KMS-11 (cell line): ENCODE measurements at regions not wholly inside any gene's neighbourhood (a gene's known extent, or its start where the extent isn't known, plus 50 kb on each side); places are given as distances from the start of the nearest gene placed in this dataset.

Experiments
- H2AFZ ChIP-seq: fragments of 200-600 bp; sonication (generic); 2 replicates; pipeline ENCODE4 v1.6.1; 2016; ENCODE audit warnings: antibody characterized with exemption, mixed run types, low read depth
- H3K27ac ChIP-seq: fragments of 200-600 bp; sonication (generic); 2 replicates; pipeline ENCODE4 v1.6.1; 2016; ENCODE audit warnings: mild to moderate bottlenecking, mixed run types
- H3K27me3 ChIP-seq: fragments of 200-600 bp; sonication (generic); 2 replicates; pipeline ENCODE4 v1.6.1; 2017; ENCODE audit warnings: mild to moderate bottlenecking, low read depth, mixed run types, moderate library complexity; ENCODE audit not compliant: insufficient read depth
- H3K36me3 ChIP-seq: fragments of 200-600 bp; sonication (generic); 2 replicates; pipeline ENCODE4 v1.6.1; 2017; ENCODE audit warnings: mild to moderate bottlenecking, mixed run types; ENCODE audit not compliant: insufficient read depth
- H3K4me1 ChIP-seq: fragments of 200-600 bp; sonication (generic); 2 replicates; pipeline ENCODE4 v1.6.1; 2016; ENCODE audit warnings: mild to moderate bottlenecking, low read depth, mixed run types; ENCODE audit not compliant: poor library complexity, severe bottlenecking
- H3K4me2 ChIP-seq: fragments of 200-600 bp; sonication (generic); 2 replicates; pipeline ENCODE4 v1.7.0; 2016; ENCODE audit warnings: mild to moderate bottlenecking, mixed run types
- H3K4me3 ChIP-seq: fragments of 200-600 bp; sonication (generic); IDR thresholded peaks from 2 replicates; pipeline ENCODE4 v1.6.1; 2017; ENCODE audit warnings: low read depth, low read length, mixed read lengths; ENCODE audit not compliant: insufficient read depth
- H3K79me2 ChIP-seq: fragments of 200-600 bp; sonication (generic); 2 replicates; pipeline ENCODE4 v1.6.1; 2016; ENCODE audit warnings: low read depth, mixed run types; ENCODE audit not compliant: insufficient read depth
- H3K9ac ChIP-seq: fragments of 200-600 bp; sonication (generic); 2 replicates; pipeline ENCODE4 v1.6.1; 2016; ENCODE audit warnings: mild to moderate bottlenecking, mixed run types
- H4K20me1 ChIP-seq: fragments of 200-600 bp; sonication (generic); 2 replicates; pipeline ENCODE4 v1.6.1; 2016; ENCODE audit warnings: mild to moderate bottlenecking, mixed run types; ENCODE audit not compliant: insufficient read depth
- TF ChIP-seq, protein P1 (sequence below): fragments of 200-600 bp; sonication (generic); conservative IDR thresholded peaks from 2 replicates; pipeline ENCODE4 v1.6.1; 2017; ENCODE audit warnings: low read depth, mild to moderate bottlenecking, antibody characterized with exemption, low read length, moderate library complexity, mixed read lengths

DNA sequence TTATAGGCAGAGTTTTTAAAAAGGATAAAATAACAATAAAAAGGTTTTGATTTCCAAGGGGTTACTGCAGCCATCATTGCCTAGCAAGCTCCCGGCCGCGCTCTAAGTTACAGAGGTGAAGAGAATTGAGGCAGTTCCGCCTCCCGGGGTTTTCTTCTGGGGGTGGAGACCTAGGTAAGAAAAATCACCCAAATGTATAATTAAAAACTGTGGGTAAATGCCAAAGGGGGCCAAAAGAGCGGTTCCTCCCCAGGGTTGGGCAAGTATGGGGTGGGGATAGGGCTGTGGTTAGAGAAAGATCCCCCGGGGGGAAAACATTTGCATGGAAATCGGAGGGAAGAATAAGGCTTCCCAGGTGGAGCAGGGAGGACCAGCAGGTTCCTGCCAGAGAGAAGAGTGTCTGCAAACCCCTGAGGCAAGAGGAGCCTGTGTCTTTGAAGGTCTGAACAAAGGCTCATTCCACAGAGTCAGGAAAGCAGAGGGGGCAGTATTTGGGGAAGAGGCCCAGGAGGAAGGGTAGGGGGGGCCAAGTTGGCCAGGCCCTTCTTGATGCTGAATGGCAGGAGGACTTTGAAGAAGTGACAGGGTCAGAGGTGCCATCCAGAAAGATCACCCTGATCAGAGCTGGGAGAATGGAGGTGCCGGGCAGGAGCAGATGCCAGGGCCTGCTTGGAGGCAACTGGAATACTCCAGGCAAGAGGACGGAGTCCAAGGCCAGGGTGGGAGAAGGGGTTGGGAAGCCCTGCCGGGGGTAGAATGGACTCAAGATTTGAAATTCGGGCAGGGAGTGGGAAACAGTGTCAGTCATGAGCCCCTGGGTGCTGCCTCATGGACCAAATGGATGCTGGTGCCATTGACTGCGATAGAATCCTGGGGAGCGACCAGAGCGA lies 152.9 kb upstream of the RGMA start:
- no peak overlapping the region for H2AFZ ChIP-seq
- TF ChIP-seq, protein P1, sequence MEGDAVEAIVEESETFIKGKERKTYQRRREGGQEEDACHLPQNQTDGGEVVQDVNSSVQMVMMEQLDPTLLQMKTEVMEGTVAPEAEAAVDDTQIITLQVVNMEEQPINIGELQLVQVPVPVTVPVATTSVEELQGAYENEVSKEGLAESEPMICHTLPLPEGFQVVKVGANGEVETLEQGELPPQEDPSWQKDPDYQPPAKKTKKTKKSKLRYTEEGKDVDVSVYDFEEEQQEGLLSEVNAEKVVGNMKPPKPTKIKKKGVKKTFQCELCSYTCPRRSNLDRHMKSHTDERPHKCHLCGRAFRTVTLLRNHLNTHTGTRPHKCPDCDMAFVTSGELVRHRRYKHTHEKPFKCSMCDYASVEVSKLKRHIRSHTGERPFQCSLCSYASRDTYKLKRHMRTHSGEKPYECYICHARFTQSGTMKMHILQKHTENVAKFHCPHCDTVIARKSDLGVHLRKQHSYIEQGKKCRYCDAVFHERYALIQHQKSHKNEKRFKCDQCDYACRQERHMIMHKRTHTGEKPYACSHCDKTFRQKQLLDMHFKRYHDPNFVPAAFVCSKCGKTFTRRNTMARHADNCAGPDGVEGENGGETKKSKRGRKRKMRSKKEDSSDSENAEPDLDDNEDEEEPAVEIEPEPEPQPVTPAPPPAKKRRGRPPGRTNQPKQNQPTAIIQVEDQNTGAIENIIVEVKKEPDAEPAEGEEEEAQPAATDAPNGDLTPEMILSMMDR, result no peak
- H3K27ac ChIP-seq, result no peak overlapping the region
- no peak overlapping the region for H3K4me2 ChIP-seq
- H3K36me3 ChIP-seq, result no peaks in the 10 kb centered on the region
- no peaks in the 10 kb centered on the region for H3K4me1 ChIP-seq
- H3K9ac ChIP-seq, result no peak overlapping the region
- no peak overlapping the region for H3K4me3 ChIP-seq
- no peaks in the 10 kb centered on the region for H3K79me2 ChIP-seq
- no peaks in the 10 kb centered on the region for H3K27me3 ChIP-seq
- no peaks in the 10 kb centered on the region for H4K20me1 ChIP-seq

DNA sequence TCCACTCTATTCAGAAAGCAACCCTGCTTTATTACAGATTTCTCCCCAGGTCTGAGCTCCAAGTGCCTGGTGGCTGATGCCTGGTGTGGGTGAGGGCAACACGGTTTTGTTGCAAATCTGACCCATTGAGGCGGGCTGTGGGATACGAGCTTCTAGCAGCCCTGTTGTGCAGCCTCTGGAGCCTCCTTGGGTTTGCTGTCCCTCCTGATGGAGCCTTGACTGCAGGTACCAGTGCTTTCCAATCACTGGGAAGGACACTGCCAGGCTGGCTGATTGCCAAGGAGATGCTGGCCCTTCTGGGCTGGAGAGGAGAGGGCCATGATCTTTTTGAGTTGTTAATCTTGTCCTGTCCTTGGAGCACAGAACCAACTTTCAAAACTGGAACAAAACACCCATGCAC lies 151.0 kb upstream of the RGMA start:
- Histone ChIP-seq H3K27ac (no peak overlapping the region), H4K20me1 (no peaks in the 10 kb centered on the region)
- TF ChIP-seq, protein P1, result no peak

DNA sequence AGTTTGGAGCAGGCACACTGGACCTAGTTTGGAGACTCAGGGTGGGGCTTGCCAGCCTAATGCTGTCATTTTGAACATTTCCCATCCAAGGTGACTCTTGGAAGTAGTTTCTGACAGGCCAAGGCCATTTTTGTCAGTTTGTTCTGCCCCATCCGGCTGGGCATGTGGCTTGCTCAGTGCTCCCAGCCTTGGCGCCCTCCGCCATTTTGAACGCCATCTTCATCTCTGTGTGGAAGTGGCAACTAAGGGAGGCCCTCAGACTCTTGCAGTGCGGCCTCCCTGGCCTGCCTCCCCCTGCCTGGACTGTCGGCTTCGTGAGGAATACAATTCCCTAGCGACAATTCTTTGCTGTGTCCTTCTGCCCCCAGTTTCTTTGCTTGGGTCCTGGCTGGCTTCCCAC lies 150.6 kb upstream of the RGMA start:
- H3K4me3 ChIP-seq, result no peak overlapping the region
- H3K36me3 ChIP-seq, result no peaks in the 10 kb centered on the region
- no peaks in the 10 kb centered on the region for H3K4me1 ChIP-seq
- H3K27ac ChIP-seq, result no peak overlapping the region
- H4K20me1 ChIP-seq, result no peaks in the 10 kb centered on the region
- H3K9ac ChIP-seq, result no peak overlapping the region
- no peaks in the 10 kb centered on the region for H3K27me3 ChIP-seq
- no peak overlapping the region for H2AFZ ChIP-seq
- H3K79me2 ChIP-seq, result no peaks in the 10 kb centered on the region
- TF ChIP-seq, protein P1, result no peak
- H3K4me2 ChIP-seq, result no peak overlapping the region

More for the DNA sequence above, 151.0 kb upstream of the RGMA start:
- Histone ChIP-seq H3K27me3 (no peaks in the 10 kb centered on the region), H2AFZ (no peak overlapping the region), H3K9ac (no peak overlapping the region), H3K4me2 (no peak overlapping the region), H3K4me1 (no peaks in the 10 kb centered on the region), H3K4me3 (no peak overlapping the region), H3K36me3 (no peaks in the 10 kb centered on the region), H3K79me2 (no peaks in the 10 kb centered on the region)

DNA sequence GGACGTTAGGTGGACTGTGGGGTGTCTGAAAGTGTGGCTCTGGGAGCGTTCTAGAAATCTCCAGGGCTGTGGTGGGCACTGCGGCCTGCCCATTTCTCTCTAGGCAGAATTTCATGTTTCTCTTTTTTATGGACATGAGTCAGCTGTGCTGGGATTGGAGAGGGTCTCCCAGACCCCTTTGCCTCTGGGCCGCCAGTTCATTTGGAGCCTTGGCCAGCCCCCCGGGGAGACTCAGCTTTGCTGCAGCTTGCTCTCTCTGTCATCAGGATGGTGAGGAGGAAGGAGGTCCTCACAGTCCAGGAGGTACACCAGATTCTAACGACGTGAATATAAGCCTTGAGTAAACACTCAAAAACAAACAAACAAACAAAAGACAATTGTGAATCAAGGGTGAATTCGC lies 149.6 kb upstream of the RGMA start:
- H2AFZ ChIP-seq, result no peak overlapping the region
- H3K27me3 ChIP-seq, result no peaks in the 10 kb centered on the region
- H3K4me2 ChIP-seq, result no peak overlapping the region
- no peaks in the 10 kb centered on the region for H3K79me2 ChIP-seq
- no peak overlapping the region for H3K27ac ChIP-seq
- no peaks in the 10 kb centered on the region for H4K20me1 ChIP-seq
- no peak overlapping the region for H3K9ac ChIP-seq
- TF ChIP-seq, protein P1, result no peak
- no peak overlapping the region for H3K4me3 ChIP-seq
- no peaks in the 10 kb centered on the region for H3K4me1 ChIP-seq
- no peaks in the 10 kb centered on the region for H3K36me3 ChIP-seq
